SK-N-SH (cell line): ENCODE measurements at regions not wholly inside any gene's neighbourhood (a gene's known extent, or its start where the extent isn't known, plus 50 kb on each side); places are given as distances from the start of the nearest gene placed in this dataset.

Experiments used
- FOXM1 ChIP-seq: IDR thresholded peaks from 2 replicates; pipeline ENCODE4 v1.4.0; 2012; ENCODE audit warnings: low read depth, mild to moderate bottlenecking
- SIN3A ChIP-seq: IDR thresholded peaks from 2 replicates; pipeline ENCODE4 v1.6.1; 2012; ENCODE audit warnings: low read depth, mild to moderate bottlenecking, low read length, moderate library complexity, borderline replicate concordance
- TF ChIP-seq, protein P1 (sequence below): fragments of 200-600 bp; sonication (generic); IDR thresholded peaks from 2 replicates; pipeline ENCODE4 v1.6.1; 2017; ENCODE audit warnings: antibody characterized with exemption, mild to moderate bottlenecking, moderate library complexity

DNA sequence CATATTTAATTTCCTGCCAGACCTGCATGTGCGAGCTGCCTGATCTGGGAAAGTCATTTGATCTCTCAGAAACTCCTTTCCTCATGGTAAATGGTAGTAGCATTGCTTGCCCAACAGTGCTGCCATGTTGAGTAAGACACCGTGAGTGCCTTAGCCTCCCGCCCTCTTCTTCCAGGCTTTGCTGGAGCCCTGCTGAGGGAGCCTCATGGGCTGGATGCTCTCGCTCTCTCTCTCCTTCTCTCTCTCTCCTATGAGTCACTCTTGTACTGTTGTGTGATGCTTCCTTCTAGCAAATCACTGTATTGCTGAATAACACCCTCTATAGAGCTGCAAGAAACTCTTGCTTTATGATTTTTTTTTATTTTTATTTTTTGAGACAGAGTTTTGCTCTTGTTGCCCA is 365.5 kb downstream of the UQCRFS1 start:
- TF ChIP-seq, protein P1, sequence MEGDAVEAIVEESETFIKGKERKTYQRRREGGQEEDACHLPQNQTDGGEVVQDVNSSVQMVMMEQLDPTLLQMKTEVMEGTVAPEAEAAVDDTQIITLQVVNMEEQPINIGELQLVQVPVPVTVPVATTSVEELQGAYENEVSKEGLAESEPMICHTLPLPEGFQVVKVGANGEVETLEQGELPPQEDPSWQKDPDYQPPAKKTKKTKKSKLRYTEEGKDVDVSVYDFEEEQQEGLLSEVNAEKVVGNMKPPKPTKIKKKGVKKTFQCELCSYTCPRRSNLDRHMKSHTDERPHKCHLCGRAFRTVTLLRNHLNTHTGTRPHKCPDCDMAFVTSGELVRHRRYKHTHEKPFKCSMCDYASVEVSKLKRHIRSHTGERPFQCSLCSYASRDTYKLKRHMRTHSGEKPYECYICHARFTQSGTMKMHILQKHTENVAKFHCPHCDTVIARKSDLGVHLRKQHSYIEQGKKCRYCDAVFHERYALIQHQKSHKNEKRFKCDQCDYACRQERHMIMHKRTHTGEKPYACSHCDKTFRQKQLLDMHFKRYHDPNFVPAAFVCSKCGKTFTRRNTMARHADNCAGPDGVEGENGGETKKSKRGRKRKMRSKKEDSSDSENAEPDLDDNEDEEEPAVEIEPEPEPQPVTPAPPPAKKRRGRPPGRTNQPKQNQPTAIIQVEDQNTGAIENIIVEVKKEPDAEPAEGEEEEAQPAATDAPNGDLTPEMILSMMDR: no peak
- no peak for TF ChIP-seq FOXM1
- TF ChIP-seq SIN3A: no peak
